ENCODE measurements at regions not wholly inside any gene's neighbourhood (a gene's known extent, or its start where the extent isn't known, plus 50 kb on each side); places are given as distances from the start of the nearest gene placed in this dataset.

GRCh38 chr4:184937745-184938144 is 80.5 kb upstream of the HELT start:
- TF ChIP-seq, protein P1, sequence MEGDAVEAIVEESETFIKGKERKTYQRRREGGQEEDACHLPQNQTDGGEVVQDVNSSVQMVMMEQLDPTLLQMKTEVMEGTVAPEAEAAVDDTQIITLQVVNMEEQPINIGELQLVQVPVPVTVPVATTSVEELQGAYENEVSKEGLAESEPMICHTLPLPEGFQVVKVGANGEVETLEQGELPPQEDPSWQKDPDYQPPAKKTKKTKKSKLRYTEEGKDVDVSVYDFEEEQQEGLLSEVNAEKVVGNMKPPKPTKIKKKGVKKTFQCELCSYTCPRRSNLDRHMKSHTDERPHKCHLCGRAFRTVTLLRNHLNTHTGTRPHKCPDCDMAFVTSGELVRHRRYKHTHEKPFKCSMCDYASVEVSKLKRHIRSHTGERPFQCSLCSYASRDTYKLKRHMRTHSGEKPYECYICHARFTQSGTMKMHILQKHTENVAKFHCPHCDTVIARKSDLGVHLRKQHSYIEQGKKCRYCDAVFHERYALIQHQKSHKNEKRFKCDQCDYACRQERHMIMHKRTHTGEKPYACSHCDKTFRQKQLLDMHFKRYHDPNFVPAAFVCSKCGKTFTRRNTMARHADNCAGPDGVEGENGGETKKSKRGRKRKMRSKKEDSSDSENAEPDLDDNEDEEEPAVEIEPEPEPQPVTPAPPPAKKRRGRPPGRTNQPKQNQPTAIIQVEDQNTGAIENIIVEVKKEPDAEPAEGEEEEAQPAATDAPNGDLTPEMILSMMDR (IDR thresholded peaks at IDR 0.05; ENCODE audit: control extremely low read depth in 1 of 3, insufficient read depth in 1 of 3, low read depth in 1 of 3, low read length in 3 of 3), result no peak
- TF ChIP-seq POLR2AphosphoS5 (IDR thresholded peaks at IDR 0.05; ENCODE audit: low read depth, low read length) (no peak), CHD2 (IDR thresholded peaks at IDR 0.05; ENCODE audit: low read length) (no peak), HDAC6 (IDR thresholded peaks at IDR 0.05; ENCODE audit: low read depth, low read length) (no peak), BCL11A (IDR thresholded peaks at IDR 0.05; ENCODE audit: low read depth in 2 of 2, low read length in 2 of 2) (no peak)

Measured in H1 (cell line).